Spleen (tissue), 7 donors: ENCODE measurements at regions not wholly inside any gene's neighbourhood (a gene's known extent, or its start where the extent isn't known, plus 50 kb on each side); places are given as distances from the start of the nearest gene placed in this dataset.

ENCODE experiments used
- CTCF ChIP-seq, 11 experiments: fragments of 200-600 bp in 7 of 11; fragments of 450-650 bp in 4 of 11; sonication (generic) in 4 of 11; IDR thresholded peaks in 8 of 11; conservative IDR thresholded peaks in 3 of 11; 1 replicate in 7 of 11; 2 replicates in 4 of 11; pipeline versions ENCODE4 v1.4.0 to v1.8.0; 2016 to 2021; ENCODE audit warnings: antibody characterized with exemption in 11 of 11, inconsistent platforms in 4 of 11, mild to moderate bottlenecking in 1 of 11
- POLR2A ChIP-seq, 3 donors: fragments of 450-650 bp; IDR thresholded peaks; one replicate each; pipeline ENCODE4 v1.5.1; 2017; ENCODE audit warnings: antibody characterized with exemption in 3 of 3, mild to moderate bottlenecking in 1 of 3
- donor health status: DM: no; HTN: no; CAD: no; lungs with moderate emphysema.
- donor health status: DM: no; HTN: no; CAD: no.
- donor health status: DM: no; HTN: no; CAD: no.

- no peak for TF ChIP-seq CTCF (IDR thresholded peaks at IDR 0.05 in 8 of 11, conservative IDR thresholded peaks at IDR 0.05 in 3 of 11)
- TF ChIP-seq POLR2A (IDR thresholded peaks at IDR 0.05) = no peak
Measured at GRCh38 chr6:104010897-104011296, 848.8 kb downstream of the HACE1 start.
